Tibial nerve (tissue), 4 donors: ENCODE measurements at regions not wholly inside any gene's neighbourhood (a gene's known extent, or its start where the extent isn't known, plus 50 kb on each side); places are given as distances from the start of the nearest gene placed in this dataset.

ENCODE experiments used
- DNase-seq, 2 donors: peaks; one replicate each; pipeline ENCODE4 v3.0.0-alpha.2; 2019; ENCODE audit warnings: low spot score in 2 of 2
- H3K27ac ChIP-seq, 4 donors: fragments of 200-600 bp; sonication (generic) in 3 of 4; one replicate each; pipeline ENCODE4 v1.5.1; 2017 to 2019; ENCODE audit warnings: mild to moderate bottlenecking in 1 of 4
- H3K27me3 ChIP-seq, 2 donors: fragments of 200-600 bp; sonication (generic) in 1 of 2; one replicate each; pipeline versions ENCODE4 v1.5.1 to v1.6.0; 2017 to 2019
- H3K36me3 ChIP-seq, 3 donors: fragments of 200-600 bp; sonication (generic); one replicate each; pipeline ENCODE4 v1.5.1; 2018 to 2019
- H3K4me1 ChIP-seq, 4 donors: fragments of 200-600 bp; sonication (generic) in 3 of 4; one replicate each; pipeline ENCODE4 v1.5.1; 2017 to 2019
- H3K4me3 ChIP-seq, 4 donors: fragments of 200-600 bp; sonication (generic) in 3 of 4; one replicate each; pipeline ENCODE4 v1.5.1; 2017 to 2019; ENCODE audit warnings: mild to moderate bottlenecking in 1 of 4, moderate library complexity in 1 of 4
- H3K9me3 ChIP-seq, 4 donors: fragments of 200-600 bp; sonication (generic) in 3 of 4; one replicate each; pipeline ENCODE4 v1.5.1; 2017 to 2019
- EP300 ChIP-seq, 2 donors: sonication (generic); formaldehyde crosslinking; IDR thresholded peaks; one replicate each; pipeline ENCODE4 v1.6.1; 2017; ENCODE audit warnings: antibody characterized with exemption in 2 of 2, mild to moderate bottlenecking in 1 of 2
- POLR2A ChIP-seq, 2 donors: fragments of 450-650 bp; IDR thresholded peaks; one replicate each; pipeline ENCODE4 v1.6.1; 2017; ENCODE audit warnings: antibody characterized with exemption in 2 of 2, mild to moderate bottlenecking in 2 of 2, moderate library complexity in 2 of 2
- WGBS, 2 donors: methylation state at CpG; one replicate each; pipeline ENCODE4 v1.1.5; 2018; 5-methylcytosine and 5-hydroxymethylcytosine counted together
- TF ChIP-seq, protein P1 (sequence below), 5 experiments: fragments of 200-600 bp in 3 of 5; fragments of 450-650 bp in 2 of 5; sonication (generic) in 3 of 5; IDR thresholded peaks; one replicate each; pipeline ENCODE4 v1.5.1; 2016 to 2019; ENCODE audit warnings: antibody characterized with exemption in 5 of 5, mild to moderate bottlenecking in 3 of 5, moderate library complexity in 2 of 5

DNA sequence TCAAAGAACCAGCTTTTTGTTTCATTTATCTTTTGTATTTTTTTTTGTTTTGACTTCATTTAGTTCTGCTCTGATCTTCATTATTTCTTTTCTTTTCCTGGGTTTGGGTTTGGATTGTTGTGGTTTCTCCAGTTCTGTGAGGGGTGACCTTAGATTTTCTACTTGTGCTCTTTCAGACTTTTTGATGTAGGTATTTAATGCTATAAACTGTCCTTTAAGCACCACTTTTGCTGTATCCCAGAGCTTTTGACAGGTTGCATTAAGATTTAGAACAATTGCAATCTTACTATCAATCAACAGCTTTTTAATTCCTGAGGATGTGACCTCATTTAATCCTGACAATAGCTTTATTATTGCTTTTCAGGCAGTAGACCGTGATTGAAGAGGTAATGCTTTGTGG lies 94.3 kb downstream of the ZNF280B start:
- Histone ChIP-seq H3K27me3 (peaks cover 0 to 8% of the 10 kb centered on the region in 2 donors), H3K9me3 (peaks cover 0 to 2% (median 0%) of the 10 kb centered on the region in 4 donors), H3K4me3 (no peak overlapping the region), H3K36me3 (no peaks in the 10 kb centered on the region), H3K4me1 (no peaks in the 10 kb centered on the region), H3K27ac (no peak overlapping the region)
- WGBS, 2 donors = 44 to 57% methylated on average over 1 of the region's 1 CpG
- TF ChIP-seq EP300 (IDR thresholded peaks at IDR 0.05) (no peak), POLR2A (IDR thresholded peaks at IDR 0.05) (no peak)
- TF ChIP-seq, protein P1, sequence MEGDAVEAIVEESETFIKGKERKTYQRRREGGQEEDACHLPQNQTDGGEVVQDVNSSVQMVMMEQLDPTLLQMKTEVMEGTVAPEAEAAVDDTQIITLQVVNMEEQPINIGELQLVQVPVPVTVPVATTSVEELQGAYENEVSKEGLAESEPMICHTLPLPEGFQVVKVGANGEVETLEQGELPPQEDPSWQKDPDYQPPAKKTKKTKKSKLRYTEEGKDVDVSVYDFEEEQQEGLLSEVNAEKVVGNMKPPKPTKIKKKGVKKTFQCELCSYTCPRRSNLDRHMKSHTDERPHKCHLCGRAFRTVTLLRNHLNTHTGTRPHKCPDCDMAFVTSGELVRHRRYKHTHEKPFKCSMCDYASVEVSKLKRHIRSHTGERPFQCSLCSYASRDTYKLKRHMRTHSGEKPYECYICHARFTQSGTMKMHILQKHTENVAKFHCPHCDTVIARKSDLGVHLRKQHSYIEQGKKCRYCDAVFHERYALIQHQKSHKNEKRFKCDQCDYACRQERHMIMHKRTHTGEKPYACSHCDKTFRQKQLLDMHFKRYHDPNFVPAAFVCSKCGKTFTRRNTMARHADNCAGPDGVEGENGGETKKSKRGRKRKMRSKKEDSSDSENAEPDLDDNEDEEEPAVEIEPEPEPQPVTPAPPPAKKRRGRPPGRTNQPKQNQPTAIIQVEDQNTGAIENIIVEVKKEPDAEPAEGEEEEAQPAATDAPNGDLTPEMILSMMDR (IDR thresholded peaks at IDR 0.05) = no peak
- DNase-seq = no peak

GRCh38 chr22:22417495-22418162 lies 90.9 kb downstream of the ZNF280B start:
- DNase-seq = no peak
- H3K9me3 ChIP-seq = no peaks in the 10 kb centered on the region
- H3K27ac ChIP-seq = no peak overlapping the region
- TF ChIP-seq POLR2A (IDR thresholded peaks at IDR 0.05) = no peak
- no peak for TF ChIP-seq EP300 (IDR thresholded peaks at IDR 0.05)
- TF ChIP-seq, protein P1 (IDR thresholded peaks at IDR 0.05) = no peak
- 81 to 85% methylated on average over 9 of the region's 9 CpGs for WGBS, 2 donors
- no peak overlapping the region for H3K4me3 ChIP-seq
- H3K4me1 ChIP-seq = no peaks in the 10 kb centered on the region
- H3K36me3 ChIP-seq = no peaks in the 10 kb centered on the region
- H3K27me3 ChIP-seq = peaks cover 0 to 15% of the 10 kb centered on the region in 2 donors

- H3K9me3 ChIP-seq = no peaks in the 10 kb centered on the region
- no peak for TF ChIP-seq EP300 (IDR thresholded peaks at IDR 0.05)
- no peak for TF ChIP-seq POLR2A (IDR thresholded peaks at IDR 0.05)
- TF ChIP-seq, protein P1 (IDR thresholded peaks at IDR 0.05) = no peak
- no peak for DNase-seq
- H3K27me3 ChIP-seq = peaks cover 0 to 15% of the 10 kb centered on the region in 2 donors
- 83% methylated on average over 2 of the region's 2 CpGs for whole genome bisulfite sequencing, 2 donors
- H3K4me3 ChIP-seq = no peak overlapping the region
- H3K27ac ChIP-seq = no peak overlapping the region
- no peaks in the 10 kb centered on the region for H3K36me3 ChIP-seq
- H3K4me1 ChIP-seq = no peaks in the 10 kb centered on the region
Measured at GRCh38 chr22:22418163-22418549, 90.4 kb downstream of the ZNF280B start.

DNA sequence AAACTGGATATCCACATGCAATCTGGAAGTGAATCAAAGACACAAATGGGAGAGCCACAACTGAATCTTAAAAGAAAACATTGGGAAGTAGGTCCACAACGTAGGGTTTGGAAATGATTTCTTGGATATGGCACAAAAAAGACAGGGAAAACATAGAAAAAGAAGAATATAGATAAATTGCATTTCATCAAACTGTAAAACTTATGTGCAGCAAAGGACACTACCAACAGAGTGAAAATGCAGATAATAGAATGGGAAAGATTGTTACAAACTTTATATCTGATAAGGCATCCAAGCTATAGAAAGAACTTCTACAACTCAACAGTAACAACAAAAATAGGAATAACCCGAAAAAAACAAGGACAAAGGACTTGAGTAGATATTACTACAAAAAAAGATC lies 89.6 kb downstream of the ZNF280B start:
- Histone ChIP-seq H3K27ac (no peak overlapping the region), H3K36me3 (no peaks in the 10 kb centered on the region), H3K4me1 (no peaks in the 10 kb centered on the region), H3K9me3 (no peaks in the 10 kb centered on the region), H3K4me3 (no peak overlapping the region), H3K27me3 (peaks cover 0 to 15% of the 10 kb centered on the region in 2 donors)
- TF ChIP-seq, protein P1 (IDR thresholded peaks at IDR 0.05) = no peak
- TF ChIP-seq EP300 (IDR thresholded peaks at IDR 0.05) = no peak
- TF ChIP-seq POLR2A (IDR thresholded peaks at IDR 0.05) = no peak
- WGBS, 2 donors = 62 to 64% methylated on average over 2 of the region's 2 CpGs
- DNase-seq = no peak

DNA sequence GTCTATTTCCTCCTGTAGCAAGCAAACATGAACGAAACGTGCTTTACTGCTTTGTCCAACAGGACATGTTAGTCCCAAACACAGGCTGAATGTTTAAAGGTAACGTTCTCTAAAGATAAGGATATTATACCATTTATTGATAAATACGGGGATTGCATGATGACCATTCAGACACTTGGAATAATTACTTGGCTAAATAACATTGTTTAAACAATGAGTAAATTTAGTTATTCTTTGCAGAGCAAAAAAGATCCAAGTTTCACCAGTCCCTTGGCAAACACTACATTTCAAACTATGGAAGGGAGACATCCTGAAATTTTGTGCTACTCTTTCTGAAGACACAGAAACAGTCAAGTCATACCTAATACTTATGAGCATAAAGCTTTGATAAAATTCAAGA lies 88.0 kb downstream of the ZNF280B start:
- no peaks in the 10 kb centered on the region for H3K36me3 ChIP-seq
- H3K27ac ChIP-seq = no peak overlapping the region
- H3K27me3 ChIP-seq = peaks cover 0 to 14% of the 10 kb centered on the region in 2 donors
- 77 to 79% methylated on average over 4 of the region's 4 CpGs for WGBS, 2 donors
- no peak for DNase-seq
- TF ChIP-seq EP300 (IDR thresholded peaks at IDR 0.05) = no peak
- TF ChIP-seq POLR2A (IDR thresholded peaks at IDR 0.05) = no peak
- TF ChIP-seq, protein P1 (IDR thresholded peaks at IDR 0.05) = no peak
- no peaks in the 10 kb centered on the region for H3K4me1 ChIP-seq
- no peaks in the 10 kb centered on the region for H3K9me3 ChIP-seq
- no peak overlapping the region for H3K4me3 ChIP-seq
